ENCODE measurements at regions not wholly inside any gene's neighbourhood (a gene's known extent, or its start where the extent isn't known, plus 50 kb on each side); places are given as distances from the start of the nearest gene placed in this dataset.

- no peak for DNase-seq
Measured at GRCh38 chr7:106417273-106417902, 132.6 kb upstream of the NAMPT start.

- no peak for DNase-seq
Measured at GRCh38 chr7:106416430-106416829, 131.6 kb upstream of the NAMPT start.

GRCh38 chr7:106415433-106415832 is 130.7 kb upstream of the NAMPT start:
- no peak for DNase-seq

- no peak for DNase-seq
Measured at GRCh38 chr7:106413446-106413845, 128.7 kb upstream of the NAMPT start.

GRCh38 chr7:106405697-106406141 is 120.9 kb upstream of the NAMPT start:
- DNase-seq = no peak

GRCh38 chr7:106402898-106403297 is 118.1 kb upstream of the NAMPT start:
- DNase-seq = no peak

- no peak for DNase-seq
Measured at GRCh38 chr7:106400923-106401322, 116.1 kb upstream of the NAMPT start.

GRCh38 chr7:106398786-106399185 is 114.0 kb upstream of the NAMPT start:
- no peak for DNase-seq

GRCh38 chr7:106397994-106398393 is 113.2 kb upstream of the NAMPT start:
- DNase-seq = no peak

GRCh38 chr7:106394526-106394925 is 109.7 kb upstream of the NAMPT start:
- no peak for DNase-seq

- DNase-seq = no peak
Measured at GRCh38 chr7:106393564-106394251, 108.9 kb upstream of the NAMPT start.

GRCh38 chr7:106392590-106392989 is 107.8 kb upstream of the NAMPT start:
- no peak for DNase-seq

GRCh38 chr7:106392144-106392543 is 107.4 kb upstream of the NAMPT start:
- DNase-seq = no peak

- no peak for DNase-seq
Measured at GRCh38 chr7:106386958-106387357, 102.2 kb upstream of the NAMPT start.

- DNase-seq = no peak
Measured at GRCh38 chr7:106384373-106384772, 99.6 kb upstream of the NAMPT start.

- no peak for DNase-seq
Measured at GRCh38 chr7:106382929-106383328, 98.1 kb upstream of the NAMPT start.

- no peak for DNase-seq
Measured at GRCh38 chr7:106382129-106382528, 97.3 kb upstream of the NAMPT start.

GRCh38 chr7:106381252-106381651 is 96.5 kb upstream of the NAMPT start:
- no peak for DNase-seq

- DNase-seq = no peak
Measured at GRCh38 chr7:106377847-106378361, 93.1 kb upstream of the NAMPT start.

- no peak for DNase-seq
Measured at GRCh38 chr7:106376026-106376799, 91.4 kb upstream of the NAMPT start.

- DNase-seq = no peak
Measured at GRCh38 chr7:106375499-106375898, 90.7 kb upstream of the NAMPT start.

GRCh38 chr7:106374437-106374836 is 89.7 kb upstream of the NAMPT start:
- DNase-seq = no peak

GRCh38 chr7:106372595-106373318 is 88.0 kb upstream of the NAMPT start:
- no peak for DNase-seq

All from activated naive CD4-positive, alpha-beta T cell (primary cell).